MM.1S (cell line): ENCODE measurements at regions not wholly inside any gene's neighbourhood (a gene's known extent, or its start where the extent isn't known, plus 50 kb on each side); places are given as distances from the start of the nearest gene placed in this dataset.

Experiments
- DNase-seq: peaks from one replicate; pipeline ENCODE4 v3.0.0-alpha.2; 2015
- H2AFZ ChIP-seq: fragments of 300-600 bp; sonication (generic); 2 replicates; pipeline ENCODE4 v1.6.0; 2016; ENCODE audit warnings: antibody characterized with exemption, low read length
- H3F3A ChIP-seq: fragments of 300-600 bp; sonication (generic); 2 replicates; pipeline ENCODE4 v1.6.1; 2016; ENCODE audit warnings: mild to moderate bottlenecking, antibody characterized with exemption, low read length, moderate library complexity, mixed read lengths; ENCODE audit not compliant: insufficient read depth
- H3K27ac ChIP-seq: fragments of 300-600 bp; sonication (generic); 2 replicates; pipeline ENCODE4 v1.5.1; 2016; ENCODE audit warnings: mild to moderate bottlenecking, low read length
- H3K27me3 ChIP-seq: fragments of 300-600 bp; sonication (generic); replicated peaks from 2 replicates; pipeline ENCODE4 v1.6.0; 2016; ENCODE audit warnings: low read length; ENCODE audit not compliant: insufficient read depth
- H3K36me3 ChIP-seq: fragments of 300-600 bp; sonication (generic); replicated peaks from 2 replicates; pipeline ENCODE4 v1.6.1; 2016; ENCODE audit warnings: mild to moderate bottlenecking, low read length, mixed read lengths; ENCODE audit not compliant: insufficient read depth
- H3K4me1 ChIP-seq: fragments of 300-600 bp; sonication (generic); 2 replicates; pipeline ENCODE4 v1.6.1; 2016; ENCODE audit warnings: low read length, mixed read lengths
- H3K4me2 ChIP-seq: fragments of 300-600 bp; sonication (generic); 2 replicates; pipeline ENCODE4 v1.6.0; 2016; ENCODE audit warnings: low read depth, low read length
- H3K4me3 ChIP-seq: fragments of 300-600 bp; sonication (generic); 2 replicates; pipeline ENCODE4 v1.5.1; 2016; ENCODE audit warnings: low read length, mixed read lengths
- H3K79me2 ChIP-seq: fragments of 300-600 bp; sonication (generic); 2 replicates; pipeline ENCODE4 v1.6.1; 2016; ENCODE audit warnings: mixed run types, low read length, mixed read lengths
- H3K9ac ChIP-seq: fragments of 300-600 bp; sonication (generic); 2 replicates; pipeline ENCODE4 v1.6.1; 2016; ENCODE audit warnings: low read length, mixed read lengths
- H3K9me2 ChIP-seq: fragments of 300-600 bp; sonication (generic); replicated peaks from 2 replicates; pipeline ENCODE4 v1.6.1; 2016; ENCODE audit warnings: mild to moderate bottlenecking, low read length, mixed read lengths; ENCODE audit not compliant: insufficient read depth
- H3K9me3 ChIP-seq: fragments of 300-600 bp; sonication (generic); replicated peaks from 2 replicates; pipeline ENCODE4 v1.6.1; 2016; ENCODE audit warnings: mild to moderate bottlenecking, low read length, mixed read lengths; ENCODE audit not compliant: insufficient read depth
- H4K20me1 ChIP-seq: fragments of 300-600 bp; sonication (generic); 2 replicates; pipeline ENCODE4 v1.6.1; 2016; ENCODE audit warnings: mild to moderate bottlenecking, low read length, moderate library complexity, mixed read lengths; ENCODE audit not compliant: insufficient read depth
- CTCF ChIP-seq: fragments of 300-600 bp; sonication (generic); IDR thresholded peaks from 2 replicates; pipeline ENCODE4 v1.5.1; 2016; ENCODE audit warnings: antibody characterized with exemption, low read length, mixed read lengths
- EZH2 ChIP-seq: fragments of 300-600 bp; sonication (generic); optimal IDR thresholded peaks from 2 replicates; pipeline ENCODE3; 2017; ENCODE audit warnings: low read depth, mild to moderate bottlenecking, antibody characterized with exemption, low read length, mixed read lengths
- EZH2phosphoT487 ChIP-seq: fragments of 300-600 bp; sonication (generic); IDR thresholded peaks from 2 replicates; pipeline ENCODE4 v1.6.1; 2018; ENCODE audit warnings: antibody characterized with exemption, low read length

GRCh38 chr11:107151158-107151557, 132.9 kb upstream of the GUCY1A2 start:
- no peaks in the 10 kb centered on the region for H3K27me3 ChIP-seq
- no peak for TF ChIP-seq EZH2phosphoT487
- no peak for TF ChIP-seq CTCF
- no peak for TF ChIP-seq EZH2
- no peak for DNase-seq
- no peak overlapping the region for H3K4me2 ChIP-seq
- no peak overlapping the region for H3K27ac ChIP-seq
- H4K20me1 ChIP-seq: no peaks in the 10 kb centered on the region
- no peak overlapping the region for H2AFZ ChIP-seq
- H3K79me2 ChIP-seq: no peaks in the 10 kb centered on the region
- H3K36me3 ChIP-seq: no peaks in the 10 kb centered on the region
- H3F3A ChIP-seq: no peaks in the 10 kb centered on the region
- no peaks in the 10 kb centered on the region for H3K9me3 ChIP-seq
- no peaks in the 10 kb centered on the region for H3K4me1 ChIP-seq
- no peak overlapping the region for H3K9ac ChIP-seq
- no peak overlapping the region for H3K4me3 ChIP-seq
- no peaks in the 10 kb centered on the region for H3K9me2 ChIP-seq

GRCh38 chr11:107140983-107141382, 122.7 kb upstream of the GUCY1A2 start:
- no peak for DNase-seq
- TF ChIP-seq EZH2phosphoT487 (no peak), EZH2 (no peak), CTCF (no peak)

GRCh38 chr11:107139396-107139795, 121.1 kb upstream of the GUCY1A2 start:
- TF ChIP-seq EZH2 (no peak), EZH2phosphoT487 (no peak)

More at GRCh38 chr11:107140983-107141382, 122.7 kb upstream of the GUCY1A2 start:
- Histone ChIP-seq H3K4me1 (no peaks in the 10 kb centered on the region), H3K9ac (no peak overlapping the region), H3K9me2 (no peaks in the 10 kb centered on the region), H3K79me2 (no peaks in the 10 kb centered on the region), H3K27me3 (no peaks in the 10 kb centered on the region), H3K36me3 (no peaks in the 10 kb centered on the region), H3K9me3 (no peaks in the 10 kb centered on the region), H2AFZ (no peak overlapping the region), H4K20me1 (no peaks in the 10 kb centered on the region), H3K4me3 (no peak overlapping the region), H3F3A (no peaks in the 10 kb centered on the region), H3K27ac (no peak overlapping the region), H3K4me2 (no peak overlapping the region)

DNA sequence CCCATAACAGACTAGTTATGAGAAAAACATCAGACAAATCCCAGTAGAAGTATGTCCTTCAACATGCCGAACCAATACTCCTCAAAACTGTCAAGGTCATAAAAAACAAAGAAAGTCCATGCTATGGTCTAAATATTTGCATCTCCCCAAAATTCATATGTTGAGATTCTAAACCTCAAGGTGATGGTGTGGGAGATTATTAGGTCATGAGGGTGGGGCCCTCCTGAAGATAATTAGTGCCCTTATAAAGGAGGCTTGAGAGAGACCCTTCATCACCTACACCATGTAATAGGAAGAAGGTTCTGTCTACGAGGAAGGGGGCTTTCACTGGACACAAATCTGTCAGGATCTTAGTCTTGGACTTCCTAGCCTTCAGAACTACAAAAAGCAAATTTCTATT, 118.6 kb upstream of the GUCY1A2 start:
- no peaks in the 10 kb centered on the region for H3K79me2 ChIP-seq
- H3F3A ChIP-seq: no peaks in the 10 kb centered on the region
- H3K27ac ChIP-seq: no peak overlapping the region
- H3K4me1 ChIP-seq: no peaks in the 10 kb centered on the region
- H3K4me2 ChIP-seq: no peak overlapping the region
- H2AFZ ChIP-seq: no peak overlapping the region
- no peaks in the 10 kb centered on the region for H3K27me3 ChIP-seq
- no peaks in the 10 kb centered on the region for H3K9me3 ChIP-seq
- no peak overlapping the region for H3K4me3 ChIP-seq
- DNase-seq: no peak
- H3K9ac ChIP-seq: no peak overlapping the region
- H4K20me1 ChIP-seq: no peaks in the 10 kb centered on the region
- TF ChIP-seq EZH2phosphoT487: no peak
- no peak for TF ChIP-seq CTCF
- no peak for TF ChIP-seq EZH2
- H3K36me3 ChIP-seq: no peaks in the 10 kb centered on the region
- no peaks in the 10 kb centered on the region for H3K9me2 ChIP-seq

More at GRCh38 chr11:107139396-107139795, 121.1 kb upstream of the GUCY1A2 start:
- no peaks in the 10 kb centered on the region for H3K79me2 ChIP-seq
- H3F3A ChIP-seq: no peaks in the 10 kb centered on the region
- H3K9me2 ChIP-seq: no peaks in the 10 kb centered on the region
- H3K4me1 ChIP-seq: no peaks in the 10 kb centered on the region
- H3K27ac ChIP-seq: no peak overlapping the region
- H3K4me2 ChIP-seq: no peak overlapping the region
- no peaks in the 10 kb centered on the region for H3K36me3 ChIP-seq
- DNase-seq: no peak
- H3K4me3 ChIP-seq: no peak overlapping the region
- H3K9ac ChIP-seq: no peak overlapping the region
- no peaks in the 10 kb centered on the region for H3K9me3 ChIP-seq
- H2AFZ ChIP-seq: no peak overlapping the region
- no peaks in the 10 kb centered on the region for H4K20me1 ChIP-seq
- H3K27me3 ChIP-seq: no peaks in the 10 kb centered on the region
